OCI-LY1 (cell line): ENCODE measurements at regions not wholly inside any gene's neighbourhood (a gene's known extent, or its start where the extent isn't known, plus 50 kb on each side); places are given as distances from the start of the nearest gene placed in this dataset.

ENCODE experiments used
- H2AFZ ChIP-seq: fragments of 200-600 bp; sonication (generic), shearing (Covaris generic); 2 replicates; pipeline ENCODE4 v1.6.0; 2014; ENCODE audit warnings: antibody characterized with exemption, mild to moderate bottlenecking, low read length
- H3F3A ChIP-seq: fragments of 200-600 bp; sonication (generic), shearing (Covaris generic); 2 replicates; pipeline ENCODE4 v1.6.0; 2014; ENCODE audit warnings: mild to moderate bottlenecking, antibody characterized with exemption, low read length, moderate library complexity; ENCODE audit not compliant: insufficient read depth
- H3K27ac ChIP-seq: fragments of 200-600 bp; sonication (generic); 2 replicates; pipeline ENCODE4 v1.5.1; 2014; ENCODE audit warnings: low read length, mixed run types, mild to moderate bottlenecking, low read depth; ENCODE audit not compliant: poor library complexity, severe bottlenecking
- H3K27me3 ChIP-seq: fragments of 200-600 bp; sonication (generic); 2 replicates; pipeline ENCODE4 v1.6.0; 2014; ENCODE audit warnings: antibody characterized with exemption, mild to moderate bottlenecking, low read length, moderate library complexity; ENCODE audit not compliant: insufficient read depth
- H3K36me3 ChIP-seq: fragments of 200-600 bp; sonication (generic); 2 replicates; pipeline ENCODE4 v1.6.1; 2014; ENCODE audit warnings: mild to moderate bottlenecking, antibody characterized with exemption, low read length, moderate library complexity, mixed read lengths; ENCODE audit not compliant: insufficient read depth
- H3K4me1 ChIP-seq: fragments of 200-600 bp; sonication (generic); 2 replicates; pipeline ENCODE4 v1.5.1; 2014; ENCODE audit warnings: mild to moderate bottlenecking, low read length, moderate library complexity; ENCODE audit not compliant: insufficient read depth, severe bottlenecking
- H3K4me2 ChIP-seq: fragments of 200-600 bp; sonication (generic), shearing (Covaris generic); 2 replicates; pipeline ENCODE4 v1.6.1; 2014; ENCODE audit warnings: low read length
- H3K4me3 ChIP-seq: fragments of 200-600 bp; sonication (generic); 2 replicates; pipeline ENCODE4 v1.5.1; 2014; ENCODE audit warnings: low read length, low read depth, mild to moderate bottlenecking, mixed read lengths; ENCODE audit not compliant: poor library complexity, severe bottlenecking
- H3K79me2 ChIP-seq: fragments of 200-600 bp; shearing (Covaris generic); 2 replicates; pipeline ENCODE4 v1.6.1; 2016; ENCODE audit warnings: mixed run types, low read length, mixed read lengths; ENCODE audit not compliant: insufficient read depth
- H3K9ac ChIP-seq: fragments of 200-600 bp; sonication (generic), shearing (Covaris generic); 2 replicates; pipeline ENCODE4 v1.6.1; 2014; ENCODE audit warnings: mild to moderate bottlenecking, low read length, mixed read lengths
- H3K9me2 ChIP-seq: fragments of 200-600 bp; sonication (generic), shearing (Covaris generic); 2 replicates; pipeline ENCODE4 v1.6.1; 2014; ENCODE audit warnings: low read depth, mild to moderate bottlenecking, low read length, mixed read lengths
- H3K9me3 ChIP-seq: fragments of 200-600 bp; shearing (Covaris generic); 2 replicates; pipeline ENCODE4 v1.6.1; 2014; ENCODE audit warnings: low read length, mixed read lengths
- H4K20me1 ChIP-seq: fragments of 200-600 bp; sonication (generic), shearing (Covaris generic); 2 replicates; pipeline ENCODE4 v1.6.0; 2016; ENCODE audit warnings: mild to moderate bottlenecking, low read length; ENCODE audit not compliant: insufficient read depth
- CTCF ChIP-seq: fragments of 200-600 bp; sonication (generic), shearing (Covaris generic); IDR thresholded peaks from 2 replicates; pipeline ENCODE4 v1.5.1; 2017; ENCODE audit warnings: mild to moderate bottlenecking, antibody characterized with exemption, low read length, moderate library complexity, mixed read lengths
- EZH2 ChIP-seq: fragments of 200-600 bp; sonication (generic), shearing (Covaris generic); IDR thresholded peaks from 2 replicates; pipeline ENCODE4 v1.8.0; 2017; ENCODE audit warnings: borderline replicate concordance, mixed run types, mild to moderate bottlenecking, antibody characterized with exemption, low read length, moderate library complexity, mixed read lengths

- H3K4me2 ChIP-seq: no peak overlapping the region
- H3K4me3 ChIP-seq: no peak overlapping the region
- H2AFZ ChIP-seq: no peak overlapping the region
- H3K9me2 ChIP-seq: no peaks in the 10 kb centered on the region
- H3K4me1 ChIP-seq: no peaks in the 10 kb centered on the region
- no peaks in the 10 kb centered on the region for H4K20me1 ChIP-seq
- no peaks in the 10 kb centered on the region for H3F3A ChIP-seq
- H3K36me3 ChIP-seq: no peaks in the 10 kb centered on the region
- no peak overlapping the region for H3K27ac ChIP-seq
- H3K79me2 ChIP-seq: no peaks in the 10 kb centered on the region
- no peak for TF ChIP-seq EZH2
- no peak for TF ChIP-seq CTCF
- H3K9ac ChIP-seq: no peak overlapping the region
- H3K9me3 ChIP-seq: no peaks in the 10 kb centered on the region
- no peaks in the 10 kb centered on the region for H3K27me3 ChIP-seq
Observed at GRCh38 chr11:91946397-91946951, 278.1 kb upstream of the FAT3 start.

DNA sequence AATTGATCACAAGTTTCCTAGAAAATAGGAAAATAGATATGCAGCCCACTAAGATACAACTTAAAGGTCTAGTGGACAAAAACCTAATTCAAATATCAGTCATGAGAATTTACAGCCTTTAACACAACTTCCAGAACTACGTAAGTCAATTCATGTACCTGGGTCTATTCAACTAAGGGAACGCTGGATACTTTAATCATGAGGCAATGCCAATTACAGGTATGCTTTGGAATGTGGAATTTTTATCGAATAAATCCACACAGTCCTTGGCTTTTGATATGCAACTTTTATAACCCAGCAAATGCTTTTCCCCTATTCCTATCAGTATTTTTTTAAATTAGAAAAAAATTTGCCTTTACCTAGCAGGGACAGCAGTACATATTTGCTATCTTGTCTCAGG, 289.5 kb upstream of the FAT3 start:
- Histone ChIP-seq H3K79me2 (no peaks in the 10 kb centered on the region), H2AFZ (no peak overlapping the region), H3K4me3 (no peak overlapping the region), H3K4me1 (no peaks in the 10 kb centered on the region), H3K36me3 (no peaks in the 10 kb centered on the region), H3K9me2 (no peaks in the 10 kb centered on the region), H3K27me3 (no peaks in the 10 kb centered on the region), H3F3A (no peaks in the 10 kb centered on the region), H3K9me3 (no peaks in the 10 kb centered on the region), H4K20me1 (no peaks in the 10 kb centered on the region), H3K27ac (no peak overlapping the region), H3K9ac (no peak overlapping the region), H3K4me2 (no peak overlapping the region)
- no peak for TF ChIP-seq CTCF
- TF ChIP-seq EZH2: no peak

GRCh38 chr11:91932151-91932821, 292.3 kb upstream of the FAT3 start:
- no peak overlapping the region for H3K9ac ChIP-seq
- no peaks in the 10 kb centered on the region for H3F3A ChIP-seq
- no peaks in the 10 kb centered on the region for H3K9me3 ChIP-seq
- TF ChIP-seq CTCF: no peak
- TF ChIP-seq EZH2: no peak
- H3K36me3 ChIP-seq: no peaks in the 10 kb centered on the region
- H3K4me1 ChIP-seq: no peaks in the 10 kb centered on the region
- no peaks in the 10 kb centered on the region for H3K79me2 ChIP-seq
- H3K27ac ChIP-seq: no peak overlapping the region
- H3K4me2 ChIP-seq: no peak overlapping the region
- no peak overlapping the region for H2AFZ ChIP-seq
- H3K27me3 ChIP-seq: no peaks in the 10 kb centered on the region
- no peaks in the 10 kb centered on the region for H4K20me1 ChIP-seq
- no peak overlapping the region for H3K4me3 ChIP-seq
- H3K9me2 ChIP-seq: no peaks in the 10 kb centered on the region
